ENCODE measurements at regions not wholly inside any gene's neighbourhood (a gene's known extent, or its start where the extent isn't known, plus 50 kb on each side); places are given as distances from the start of the nearest gene placed in this dataset.

DNA sequence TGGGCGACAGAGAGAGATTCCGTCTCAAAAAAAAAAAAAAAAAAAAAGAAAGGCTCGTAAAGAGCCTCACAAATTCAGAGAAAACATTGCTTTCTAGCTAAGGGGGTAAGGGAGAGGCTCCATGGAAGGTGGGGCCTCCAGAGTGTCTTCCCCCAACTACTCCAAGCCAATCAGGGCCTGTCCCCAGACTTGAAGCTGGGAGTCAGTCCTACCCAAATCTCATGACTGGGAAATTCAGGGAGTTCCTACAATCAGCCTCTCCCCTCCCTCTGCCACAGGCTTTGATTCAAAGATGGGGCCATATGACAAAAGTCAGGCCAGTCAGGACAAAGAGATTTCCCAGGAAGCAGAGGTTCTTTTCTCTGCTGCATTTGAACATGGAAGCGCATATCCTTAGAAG is 63.0 kb upstream of the NUP160 start:
- Mint-ChIP-seq H3K36me3 (ENCODE audit: insufficient read depth in 2 of 2) (no peaks in the 10 kb centered on the region), H3K4me1 (ENCODE audit: low read depth) (peaks cover 18% of the 10 kb centered on the region), H3K27me3 (ENCODE audit: low read depth) (no peaks in the 10 kb centered on the region), H3K9me3 (no peaks in the 10 kb centered on the region), H3K4me3 (no peak overlapping the region), H3K27ac (no peak overlapping the region)
- ATAC-seq (replicated peaks in 1 of 2) (no peak), DNase-seq (no peak)

DNA sequence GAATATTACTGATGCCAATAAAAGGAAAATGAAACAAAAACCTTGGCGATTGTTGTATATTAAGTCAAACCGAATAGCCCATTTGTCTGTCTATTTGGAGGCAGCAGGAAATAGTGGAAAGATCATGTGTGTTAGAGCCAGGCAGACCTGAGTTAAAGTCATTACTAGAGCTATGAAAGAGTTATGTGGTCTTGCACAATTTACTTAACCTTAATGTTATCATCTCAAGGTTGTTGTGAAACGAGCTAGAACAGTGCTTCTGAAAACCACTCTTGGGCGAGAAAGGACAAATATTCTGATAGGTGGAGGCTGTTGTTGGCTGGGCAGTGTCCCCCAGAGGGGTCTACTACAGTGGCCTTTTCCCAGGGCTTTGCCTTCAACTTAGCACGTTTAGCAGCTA is 60.0 kb upstream of the NUP160 start:
- H3K27me3 Mint-ChIP-seq (ENCODE audit: low read depth) = no peaks in the 10 kb centered on the region
- H3K9me3 Mint-ChIP-seq = peaks cover 0 to 1% of the 10 kb centered on the region in 2 donors
- H3K36me3 Mint-ChIP-seq (ENCODE audit: insufficient read depth in 2 of 2) = no peaks in the 10 kb centered on the region
- DNase-seq (no peak), ATAC-seq (replicated peaks in 1 of 2) (peak in 1 of 2 donors; percentile 55)
- H3K4me3 Mint-ChIP-seq = no peak overlapping the region
- H3K4me1 Mint-ChIP-seq (ENCODE audit: low read depth) = peaks cover 8% of the 10 kb centered on the region
- no peak overlapping the region for H3K27ac Mint-ChIP-seq

DNA sequence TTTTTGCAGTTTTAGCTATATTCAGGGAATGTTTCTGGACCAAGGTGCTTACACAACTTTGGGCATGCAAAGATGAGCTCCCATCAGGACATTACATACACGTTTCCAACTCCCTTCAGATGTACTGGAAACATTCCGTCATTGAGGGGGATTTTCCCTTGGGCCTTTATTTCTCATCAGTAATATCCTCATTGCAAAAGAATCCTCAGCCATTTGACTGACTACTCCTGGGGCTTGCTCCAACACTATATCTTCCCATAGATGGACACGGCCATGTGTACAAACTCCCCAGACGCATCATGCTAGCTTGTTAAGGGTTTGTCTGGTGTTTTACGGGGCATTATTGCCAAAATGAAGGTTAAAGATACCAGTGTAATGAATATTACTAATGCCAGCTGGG is 59.3 kb upstream of the NUP160 start:
- no peak for DNase-seq
- Mint-ChIP-seq H3K9me3 (peaks cover 0 to 1% of the 10 kb centered on the region in 2 donors), H3K27ac (no peak overlapping the region), H3K27me3 (ENCODE audit: low read depth) (no peaks in the 10 kb centered on the region), H3K4me3 (no peak overlapping the region), H3K36me3 (ENCODE audit: insufficient read depth in 2 of 2) (no peaks in the 10 kb centered on the region), H3K4me1 (ENCODE audit: low read depth) (peaks cover 8% of the 10 kb centered on the region)
- no peak for ATAC-seq (replicated peaks in 1 of 2)

DNA sequence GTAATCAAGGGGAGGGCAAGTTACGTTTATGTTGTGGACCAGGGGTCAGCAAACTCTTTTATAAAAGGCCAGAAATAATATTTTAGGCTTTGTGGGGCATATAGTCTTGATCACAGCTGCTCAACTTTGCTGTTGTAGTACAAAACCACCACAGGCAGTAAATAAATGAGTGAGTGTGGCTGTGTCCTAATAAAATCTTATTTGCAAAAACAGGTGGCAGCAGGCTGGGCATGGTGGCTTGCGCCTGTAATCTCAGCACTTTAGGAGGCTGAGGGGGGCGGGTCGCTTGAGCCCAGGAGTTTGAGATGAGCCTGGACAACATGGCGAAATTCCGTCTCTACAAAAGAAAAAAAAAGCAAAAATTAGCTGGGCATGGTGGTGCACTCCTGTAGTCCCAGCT is 57.9 kb upstream of the NUP160 start:
- H3K4me1 Mint-ChIP-seq (ENCODE audit: low read depth) = peaks cover 8% of the 10 kb centered on the region
- H3K36me3 Mint-ChIP-seq (ENCODE audit: insufficient read depth in 2 of 2) = no peaks in the 10 kb centered on the region
- no peak overlapping the region for H3K27ac Mint-ChIP-seq
- no peak for DNase-seq
- H3K9me3 Mint-ChIP-seq = peaks cover 0 to 1% of the 10 kb centered on the region in 2 donors
- H3K4me3 Mint-ChIP-seq = no peak overlapping the region
- no peaks in the 10 kb centered on the region for H3K27me3 Mint-ChIP-seq (ENCODE audit: low read depth)
- ATAC-seq (replicated peaks in 1 of 2) = no peak

DNA sequence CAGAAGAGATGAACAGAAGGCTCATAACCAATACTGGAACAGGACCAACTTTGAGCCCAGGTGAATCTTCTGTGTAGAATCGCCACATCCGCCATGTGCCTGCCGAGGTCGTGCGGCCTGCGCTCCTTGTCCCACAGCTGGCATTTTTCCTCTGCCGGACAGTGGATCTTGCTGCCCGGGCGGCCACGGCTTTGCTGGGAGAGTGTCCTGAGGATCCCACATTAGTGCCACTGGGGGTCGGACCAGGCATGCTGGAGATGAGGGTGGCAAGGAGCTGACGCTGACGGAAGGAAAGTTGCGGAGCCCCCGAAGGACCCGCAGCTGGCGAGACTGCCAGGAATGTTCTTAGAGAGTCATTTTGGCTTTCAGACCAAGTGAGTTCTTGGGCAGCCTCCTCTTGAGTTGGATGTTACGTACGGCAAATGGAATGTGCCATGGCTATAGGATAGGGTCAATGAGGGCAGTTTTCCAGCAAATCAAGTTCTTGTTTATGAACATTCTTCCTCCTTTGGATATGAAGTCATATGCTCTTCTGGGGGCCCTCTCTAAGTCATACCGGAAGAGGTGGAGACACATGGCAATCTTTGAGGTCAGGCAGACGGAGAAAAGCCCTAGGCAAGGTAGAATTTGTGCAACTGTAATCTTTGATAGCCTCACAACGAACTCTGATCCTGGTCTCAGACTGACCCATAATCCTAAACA is 57.4 kb upstream of the NUP160 start:
- no peak for DNase-seq
- ATAC-seq (replicated peaks in 1 of 2) = no peak
- Mint-ChIP-seq H3K4me3 (no peak overlapping the region), H3K9me3 (peaks cover 0 to 1% of the 10 kb centered on the region in 2 donors), H3K27ac (no peak overlapping the region), H3K4me1 (ENCODE audit: low read depth) (peaks cover 9% of the 10 kb centered on the region), H3K36me3 (ENCODE audit: insufficient read depth in 2 of 2) (no peaks in the 10 kb centered on the region), H3K27me3 (ENCODE audit: low read depth) (no peaks in the 10 kb centered on the region)

DNA sequence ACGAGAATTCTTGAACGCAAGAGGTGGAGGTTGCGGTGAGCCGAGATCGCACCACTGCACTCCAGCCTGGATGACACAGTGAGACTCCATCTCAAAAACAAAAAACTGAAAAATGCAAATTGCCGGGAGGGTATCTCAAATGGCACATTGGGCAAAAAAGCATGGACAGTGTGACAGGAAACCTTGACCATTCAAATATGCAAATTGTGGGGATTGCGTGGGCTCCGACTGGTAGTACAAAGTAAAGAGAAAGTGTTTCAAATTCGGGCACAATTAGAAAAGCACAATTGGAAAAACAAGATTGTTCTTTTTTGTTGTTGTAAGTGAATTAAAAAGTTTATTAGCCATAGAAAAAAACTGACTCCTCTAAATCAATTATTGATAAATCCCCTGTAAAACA is 56.7 kb upstream of the NUP160 start:
- H3K9me3 Mint-ChIP-seq = peaks cover 0 to 1% of the 10 kb centered on the region in 2 donors
- no peak overlapping the region for H3K27ac Mint-ChIP-seq
- H3K36me3 Mint-ChIP-seq (ENCODE audit: insufficient read depth in 2 of 2) = no peaks in the 10 kb centered on the region
- DNase-seq (no peak), ATAC-seq (replicated peaks in 1 of 2) (no peak)
- no peak overlapping the region for H3K4me3 Mint-ChIP-seq
- H3K27me3 Mint-ChIP-seq (ENCODE audit: low read depth) = no peaks in the 10 kb centered on the region
- H3K4me1 Mint-ChIP-seq (ENCODE audit: low read depth) = peaks cover 16% of the 10 kb centered on the region

DNA sequence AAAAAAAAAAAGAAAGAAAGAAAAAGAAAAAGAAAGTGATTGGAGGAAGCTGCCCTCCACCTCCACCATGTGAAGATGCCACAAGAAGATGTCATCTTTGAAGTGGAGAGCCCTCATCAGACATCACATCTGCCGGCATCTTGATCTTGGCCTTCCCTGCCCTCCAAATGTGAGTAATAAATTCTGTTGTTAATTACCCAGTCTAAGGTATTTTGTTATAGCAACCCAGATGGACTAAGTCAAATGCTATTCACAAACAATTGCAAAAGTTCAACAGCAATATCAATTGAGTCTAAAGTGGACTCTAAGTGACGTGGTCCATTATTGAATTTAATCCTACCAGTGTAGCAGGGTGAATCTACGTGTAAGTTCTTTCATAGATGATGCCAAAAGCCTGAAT is 55.9 kb upstream of the NUP160 start:
- Mint-ChIP-seq H3K4me1 (ENCODE audit: low read depth) (peaks cover 19% of the 10 kb centered on the region), H3K36me3 (ENCODE audit: insufficient read depth in 2 of 2) (no peaks in the 10 kb centered on the region), H3K27ac (no peak overlapping the region), H3K27me3 (ENCODE audit: low read depth) (no peaks in the 10 kb centered on the region), H3K9me3 (peaks cover 0 to 1% of the 10 kb centered on the region in 2 donors), H3K4me3 (no peak overlapping the region)
- DNase-seq = no peak
- no peak for ATAC-seq (replicated peaks in 1 of 2)

DNA sequence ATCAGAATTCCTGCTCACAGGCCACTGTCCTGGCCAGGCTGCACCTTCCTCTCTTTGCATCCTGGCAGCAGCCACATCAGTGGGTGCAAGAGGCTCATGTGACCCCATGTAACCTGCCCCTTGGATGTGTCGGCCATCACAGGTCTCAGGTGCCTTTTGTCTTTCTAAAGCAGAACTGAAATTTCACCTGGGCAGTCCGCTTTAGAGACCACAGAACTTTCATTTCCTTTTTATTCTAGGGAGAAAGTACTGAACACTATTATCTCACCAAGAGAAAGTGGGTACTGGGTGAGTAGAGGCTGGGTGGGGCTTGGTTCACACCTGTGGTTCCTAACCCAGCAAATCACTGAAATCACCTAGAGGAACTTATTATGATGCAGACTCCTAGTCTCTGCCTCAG is 51.7 kb upstream of the NUP160 start:
- Mint-ChIP-seq H3K27ac (no peak overlapping the region), H3K27me3 (ENCODE audit: low read depth) (no peaks in the 10 kb centered on the region), H3K9me3 (peaks cover 0 to 1% of the 10 kb centered on the region in 2 donors), H3K36me3 (ENCODE audit: insufficient read depth in 2 of 2) (no peaks in the 10 kb centered on the region), H3K4me3 (no peak overlapping the region), H3K4me1 (ENCODE audit: low read depth) (peaks cover 11% of the 10 kb centered on the region)
- DNase-seq = no peak
- ATAC-seq (replicated peaks in 1 of 2) = no peak
